GM23338 (cell line): ENCODE measurements at regions not wholly inside any gene's neighbourhood (a gene's known extent, or its start where the extent isn't known, plus 50 kb on each side); places are given as distances from the start of the nearest gene placed in this dataset.
A peak's percentile ranks its signal among the peaks of the same experiment; 100 is the strongest.

Experiments
- ATAC-seq: fragments of 200-7000 bp; cut with Tn5 transposase; 3 replicates; pipeline ENCODE4 v1.9.1; 2020
- DNase-seq: peaks from one replicate; pipeline ENCODE4 v3.0.0-alpha.2; 2015; ENCODE audit warnings: low spot score
- H2AFZ ChIP-seq: fragments of 200-600 bp; sonication (generic); 2 replicates; pipeline ENCODE4 v1.8.0; 2016; ENCODE audit warnings: antibody characterized with exemption, mild to moderate bottlenecking, moderate library complexity
- H3F3A ChIP-seq: fragments of 200-600 bp; sonication (generic); replicated peaks from 2 replicates; pipeline ENCODE4 v1.8.0; 2017; ENCODE audit warnings: antibody characterized with exemption, mixed run types, low read depth
- H3K27ac ChIP-seq: fragments of 200-600 bp; sonication (generic); 2 replicates; pipeline ENCODE4 v1.6.1; 2016; ENCODE audit warnings: low read depth
- H3K27me3 ChIP-seq: fragments of 200-600 bp; sonication (generic); 2 replicates; pipeline ENCODE4 v1.8.0; 2016; ENCODE audit warnings: mild to moderate bottlenecking, mixed run types, moderate library complexity; ENCODE audit not compliant: insufficient read depth
- H3K36me3 ChIP-seq: fragments of 200-600 bp; sonication (generic); 2 replicates; pipeline ENCODE4 v1.8.0; 2016; ENCODE audit warnings: mild to moderate bottlenecking; ENCODE audit not compliant: insufficient read depth
- H3K4me1 ChIP-seq: fragments of 200-600 bp; sonication (generic); 2 replicates; pipeline ENCODE4 v1.8.0; 2016; ENCODE audit warnings: mild to moderate bottlenecking, moderate library complexity; ENCODE audit not compliant: insufficient read depth
- H3K4me2 ChIP-seq: fragments of 200-600 bp; sonication (generic); 2 replicates; pipeline ENCODE4 v1.7.1; 2017; ENCODE audit warnings: mixed run types
- H3K4me3 ChIP-seq: fragments of 200-600 bp; sonication (generic); 2 replicates; pipeline ENCODE4 v1.6.1; 2016; ENCODE audit warnings: mixed run types
- H3K79me2 ChIP-seq: fragments of 200-600 bp; sonication (generic); replicated peaks from 2 replicates; pipeline ENCODE4 v1.8.0; 2017; ENCODE audit warnings: mild to moderate bottlenecking; ENCODE audit not compliant: insufficient read depth
- H3K9me2 ChIP-seq: fragments of 200-600 bp; sonication (generic); 2 replicates; pipeline ENCODE4 v1.8.0; 2017; ENCODE audit not compliant: insufficient read depth
- H4K20me1 ChIP-seq: fragments of 200-600 bp; sonication (generic); replicated peaks from 2 replicates; pipeline ENCODE4 v1.8.0; 2017; ENCODE audit warnings: mild to moderate bottlenecking; ENCODE audit not compliant: insufficient read depth
- H3K27ac Mint-ChIP-seq: 2 replicates; pipeline ENCODE4 v1.8.0; 2020; ENCODE audit warnings: inconsistent platforms, mild to moderate bottlenecking, moderate library complexity, mixed read lengths
- H3K27me3 Mint-ChIP-seq: 3 replicates; pipeline ENCODE4 v1.8.0; 2022; ENCODE audit warnings: low read depth, mild to moderate bottlenecking, moderate library complexity, mixed read lengths, inconsistent platforms; ENCODE audit not compliant: insufficient read depth, poor library complexity
- H3K36me3 Mint-ChIP-seq: 3 replicates; pipeline ENCODE4 v1.8.0; 2021; ENCODE audit warnings: low read depth, mild to moderate bottlenecking, inconsistent platforms, moderate library complexity, mixed read lengths
- H3K4me1 Mint-ChIP-seq: 3 replicates; pipeline ENCODE4 v1.8.0; 2020; ENCODE audit warnings: mild to moderate bottlenecking, inconsistent platforms, mixed read lengths
- H3K4me3 Mint-ChIP-seq: 3 replicates; pipeline ENCODE4 v1.8.0; 2021; ENCODE audit warnings: moderate library complexity, mild to moderate bottlenecking, inconsistent platforms, mixed read lengths
- H3K9me3 Mint-ChIP-seq: 3 replicates; pipeline ENCODE4 v1.8.0; 2020; ENCODE audit warnings: moderate library complexity, mild to moderate bottlenecking, inconsistent platforms, mixed read lengths
- CREB1 ChIP-seq: fragments of 250-450 bp; sonication (Bioruptor Pico); IDR thresholded peaks from 2 replicates; pipeline ENCODE4 v1.5.0; 2020; ENCODE audit warnings: low read depth, mild to moderate bottlenecking, moderate library complexity
- CTCF ChIP-seq, 2 experiments: fragments of 200-600 bp in 1 of 2; sonication (generic) in 1 of 2; conservative IDR thresholded peaks; 2 replicates each; pipeline versions ENCODE4 v1.5.1 to v1.6.1; 2016 to 2017; ENCODE audit warnings: antibody characterized with exemption in 2 of 2, low read depth in 2 of 2, mild to moderate bottlenecking in 2 of 2, moderate library complexity in 1 of 2
- NANOG ChIP-seq: IDR thresholded peaks from 2 replicates; pipeline ENCODE4 v1.6.1; 2016; ENCODE audit warnings: antibody characterized with exemption, borderline replicate concordance
- POLR2AphosphoS5 ChIP-seq: IDR thresholded peaks from 2 replicates; pipeline ENCODE4 v1.6.1; 2016; ENCODE audit warnings: antibody characterized with exemption, low read depth
- REST ChIP-seq: IDR thresholded peaks from one replicate; pipeline ENCODE4 v1.6.1; 2018; ENCODE audit warnings: antibody characterized with exemption; ENCODE audit not compliant: unreplicated experiment
- ZNF114 ChIP-seq: fragments of 250-450 bp; sonication (Bioruptor Pico); IDR thresholded peaks from 2 replicates; pipeline ENCODE4 v1.5.0; 2020; ENCODE audit warnings: mild to moderate bottlenecking, moderate library complexity
- ZNF331 ChIP-seq: fragments of 250-450 bp; sonication (Bioruptor Pico); IDR thresholded peaks from 2 replicates; pipeline ENCODE4 v1.5.0; 2020; ENCODE audit warnings: low read depth, mild to moderate bottlenecking, moderate library complexity

- no peak for TF ChIP-seq REST
Observed at GRCh38 chr9:115628426-115628825, 510.5 kb upstream of the TNC start (continued).

GRCh38 chr9:115629879-115630840 is 512.2 kb upstream of the TNC start:
- Mint-ChIP-seq H3K9me3 (no peaks in the 10 kb centered on the region), H3K4me3 (no peak overlapping the region), H3K27ac (no peak overlapping the region), H3K36me3 (no peaks in the 10 kb centered on the region), H3K4me1 (peaks cover 6% of the 10 kb centered on the region), H3K27me3 (peaks cover 3% of the 10 kb centered on the region)
- Histone ChIP-seq H3K27ac (no peak overlapping the region), H3K9me2 (no peaks in the 10 kb centered on the region), H3K36me3 (no peaks in the 10 kb centered on the region), H3K4me3 (no peak overlapping the region), H3K4me2 (no peak overlapping the region), H3K79me2 (no peaks in the 10 kb centered on the region), H3K27me3 (no peaks in the 10 kb centered on the region), H2AFZ (no peak overlapping the region), H3K4me1 (no peaks in the 10 kb centered on the region), H3F3A (no peaks in the 10 kb centered on the region), H4K20me1 (no peaks in the 10 kb centered on the region)
- DNase-seq (peak; percentile 14), ATAC-seq (peak; percentile 59)
- TF ChIP-seq CTCF (conservative IDR thresholded peaks at IDR 0.05; ENCODE audit: low read depth in 2 of 2) (no peak), NANOG (no peak), ZNF114 (no peak), CREB1 (CRISPR knock-in tag) (no peak)

- no peaks in the 10 kb centered on the region for H3K36me3 ChIP-seq
- no peak for DNase-seq
- TF ChIP-seq ZNF331 (CRISPR knock-in tag): no peak
- TF ChIP-seq POLR2AphosphoS5: no peak
- no peaks in the 10 kb centered on the region for H3K4me1 ChIP-seq
- ATAC-seq: no peak
- H4K20me1 ChIP-seq: no peaks in the 10 kb centered on the region
- H3K4me2 ChIP-seq: no peak overlapping the region
- no peaks in the 10 kb centered on the region for H3K27me3 ChIP-seq
- no peak overlapping the region for H3K27ac ChIP-seq
- H3K27ac Mint-ChIP-seq: no peak overlapping the region
- H3K79me2 ChIP-seq: no peaks in the 10 kb centered on the region
- H3K4me3 ChIP-seq: no peak overlapping the region
- no peak overlapping the region for H2AFZ ChIP-seq
- peaks cover 3% of the 10 kb centered on the region for H3K27me3 Mint-ChIP-seq
- H3K9me3 Mint-ChIP-seq: no peaks in the 10 kb centered on the region
- H3K36me3 Mint-ChIP-seq: no peaks in the 10 kb centered on the region
- H3K4me1 Mint-ChIP-seq: peaks cover 6% of the 10 kb centered on the region
- H3K4me3 Mint-ChIP-seq: no peak overlapping the region
- H3F3A ChIP-seq: no peaks in the 10 kb centered on the region
- no peaks in the 10 kb centered on the region for H3K9me2 ChIP-seq
Observed at GRCh38 chr9:115632391-115632790, 514.4 kb upstream of the TNC start.
